Sigmoid colon (tissue), 6 donors: ENCODE measurements at regions not wholly inside any gene's neighbourhood (a gene's known extent, or its start where the extent isn't known, plus 50 kb on each side); places are given as distances from the start of the nearest gene placed in this dataset.

ENCODE experiments used
- DNase-seq: peaks from one replicate; pipeline ENCODE4 v3.0.0-alpha.2; 2019
- H3K27ac ChIP-seq, 4 donors: fragments of 200-600 bp; sonication (generic); one replicate each; pipeline ENCODE4 v1.5.1; 2016 to 2019; ENCODE audit warnings: mild to moderate bottlenecking in 1 of 4
- H3K27me3 ChIP-seq, 3 donors: fragments of 200-600 bp; sonication (generic); one replicate each; pipeline ENCODE4 v1.5.1; 2019; ENCODE audit warnings: mild to moderate bottlenecking in 1 of 3
- H3K36me3 ChIP-seq, 4 donors: fragments of 200-600 bp; sonication (generic); one replicate each; pipeline ENCODE4 v1.5.1; 2016 to 2019
- H3K4me1 ChIP-seq, 4 donors: fragments of 200-600 bp; sonication (generic); one replicate each; pipeline ENCODE4 v1.5.1; 2017 to 2019
- H3K4me3 ChIP-seq, 4 donors: fragments of 200-600 bp; sonication (generic); one replicate each; pipeline ENCODE4 v1.5.1; 2017 to 2019; ENCODE audit warnings: mild to moderate bottlenecking in 2 of 4, moderate library complexity in 1 of 4
- H3K9me3 ChIP-seq, 4 donors: fragments of 200-600 bp in 3 of 4; sonication (generic) in 3 of 4; one replicate each; pipeline versions ENCODE4 v1.5.1 to v1.6.1; 2013 to 2019
- EP300 ChIP-seq, 4 donors: sonication (generic); formaldehyde crosslinking; IDR thresholded peaks; one replicate each; pipeline ENCODE4 v1.6.1; 2017; ENCODE audit warnings: antibody characterized with exemption in 4 of 4
- POLR2A ChIP-seq, 2 donors: fragments of 450-650 bp; IDR thresholded peaks; one replicate each; pipeline ENCODE4 v1.6.1; 2016; ENCODE audit warnings: antibody characterized with exemption in 2 of 2, mild to moderate bottlenecking in 2 of 2, moderate library complexity in 2 of 2
- POLR2AphosphoS5 ChIP-seq, 4 donors: sonication (generic); formaldehyde crosslinking; IDR thresholded peaks; one replicate each; pipeline ENCODE4 v1.6.1; 2017; ENCODE audit warnings: antibody characterized with exemption in 4 of 4
- WGBS, 2 donors: extraction: QIAGEN DNeasy Blood & Tissue Kit; methylation state at CpG; one replicate each; pipeline ENCODE4 v1.1.7; 2013; 5-methylcytosine and 5-hydroxymethylcytosine counted together
- intact Hi-C: fragments of 100-400 bp; cut with DNase I; formaldehyde crosslinking; loops from one replicate; pipeline ENCODE4 v1.15.1; 2023
- TF ChIP-seq, protein P1 (sequence below), 4 experiments: fragments of 450-650 bp in 3 of 4; fragments of 200-600 bp in 1 of 4; IDR thresholded peaks; one replicate each; pipeline ENCODE4 v1.5.1; 2016 to 2019; ENCODE audit warnings: antibody characterized with exemption in 4 of 4, mild to moderate bottlenecking in 3 of 4, moderate library complexity in 2 of 4
- donor health status: healthy with polysubstance abuse.
- donor health status: healthy.

DNA sequence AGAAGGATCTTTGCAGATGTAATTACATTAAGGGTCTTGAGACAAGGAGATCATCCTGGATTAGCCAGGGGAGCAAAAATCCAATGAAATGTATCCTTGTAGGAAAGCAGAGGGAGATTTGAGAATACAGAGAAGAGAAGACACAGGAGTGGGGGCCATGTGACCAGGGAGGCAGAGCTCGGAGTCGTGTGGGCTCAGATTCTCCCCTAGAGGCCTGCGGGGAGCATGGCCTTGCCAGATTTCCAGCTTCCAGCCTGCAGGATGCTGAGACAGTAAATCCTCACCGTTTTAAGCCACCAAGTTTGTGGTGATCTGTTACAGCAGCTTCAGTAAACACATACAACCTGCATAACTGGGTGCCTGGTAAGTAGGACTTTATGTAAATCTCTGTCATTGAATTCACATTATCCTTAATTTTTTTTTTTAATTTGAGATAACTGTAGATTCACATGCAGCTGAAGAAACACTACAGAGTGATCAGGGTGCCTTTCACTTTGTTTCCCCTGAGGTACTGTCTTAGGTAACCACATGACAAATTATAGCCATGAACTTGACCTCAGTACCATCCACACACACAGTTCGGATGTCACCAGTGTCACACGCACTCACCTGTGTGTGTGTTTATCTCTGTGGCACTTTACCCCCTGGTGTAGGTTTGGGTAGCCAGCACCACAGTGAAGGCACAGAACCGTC lies 138.4 kb upstream of the HDAC4 start:
- DNase-seq: peak; percentile 4
- H3K27me3 ChIP-seq: no peaks in the 10 kb centered on the region
- no peak overlapping the region for H3K27ac ChIP-seq
- H3K9me3 ChIP-seq: peaks cover 0 to 3% (median 0%) of the 10 kb centered on the region in 4 donors
- intact Hi-C loops: no loop called here
- peaks cover 0 to 6% (median 5%) of the 10 kb centered on the region in 4 donors for H3K4me1 ChIP-seq
- TF ChIP-seq POLR2A (IDR thresholded peaks at IDR 0.05): no peak
- no peak for TF ChIP-seq POLR2AphosphoS5 (IDR thresholded peaks at IDR 0.05)
- TF ChIP-seq, protein P1, sequence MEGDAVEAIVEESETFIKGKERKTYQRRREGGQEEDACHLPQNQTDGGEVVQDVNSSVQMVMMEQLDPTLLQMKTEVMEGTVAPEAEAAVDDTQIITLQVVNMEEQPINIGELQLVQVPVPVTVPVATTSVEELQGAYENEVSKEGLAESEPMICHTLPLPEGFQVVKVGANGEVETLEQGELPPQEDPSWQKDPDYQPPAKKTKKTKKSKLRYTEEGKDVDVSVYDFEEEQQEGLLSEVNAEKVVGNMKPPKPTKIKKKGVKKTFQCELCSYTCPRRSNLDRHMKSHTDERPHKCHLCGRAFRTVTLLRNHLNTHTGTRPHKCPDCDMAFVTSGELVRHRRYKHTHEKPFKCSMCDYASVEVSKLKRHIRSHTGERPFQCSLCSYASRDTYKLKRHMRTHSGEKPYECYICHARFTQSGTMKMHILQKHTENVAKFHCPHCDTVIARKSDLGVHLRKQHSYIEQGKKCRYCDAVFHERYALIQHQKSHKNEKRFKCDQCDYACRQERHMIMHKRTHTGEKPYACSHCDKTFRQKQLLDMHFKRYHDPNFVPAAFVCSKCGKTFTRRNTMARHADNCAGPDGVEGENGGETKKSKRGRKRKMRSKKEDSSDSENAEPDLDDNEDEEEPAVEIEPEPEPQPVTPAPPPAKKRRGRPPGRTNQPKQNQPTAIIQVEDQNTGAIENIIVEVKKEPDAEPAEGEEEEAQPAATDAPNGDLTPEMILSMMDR (IDR thresholded peaks at IDR 0.05): no peak
- TF ChIP-seq EP300 (IDR thresholded peaks at IDR 0.05): no peak
- no peak overlapping the region for H3K4me3 ChIP-seq
- WGBS, 2 donors: 74 to 79% methylated on average over 7 of the region's 7 CpGs
- no peaks in the 10 kb centered on the region for H3K36me3 ChIP-seq

DNA sequence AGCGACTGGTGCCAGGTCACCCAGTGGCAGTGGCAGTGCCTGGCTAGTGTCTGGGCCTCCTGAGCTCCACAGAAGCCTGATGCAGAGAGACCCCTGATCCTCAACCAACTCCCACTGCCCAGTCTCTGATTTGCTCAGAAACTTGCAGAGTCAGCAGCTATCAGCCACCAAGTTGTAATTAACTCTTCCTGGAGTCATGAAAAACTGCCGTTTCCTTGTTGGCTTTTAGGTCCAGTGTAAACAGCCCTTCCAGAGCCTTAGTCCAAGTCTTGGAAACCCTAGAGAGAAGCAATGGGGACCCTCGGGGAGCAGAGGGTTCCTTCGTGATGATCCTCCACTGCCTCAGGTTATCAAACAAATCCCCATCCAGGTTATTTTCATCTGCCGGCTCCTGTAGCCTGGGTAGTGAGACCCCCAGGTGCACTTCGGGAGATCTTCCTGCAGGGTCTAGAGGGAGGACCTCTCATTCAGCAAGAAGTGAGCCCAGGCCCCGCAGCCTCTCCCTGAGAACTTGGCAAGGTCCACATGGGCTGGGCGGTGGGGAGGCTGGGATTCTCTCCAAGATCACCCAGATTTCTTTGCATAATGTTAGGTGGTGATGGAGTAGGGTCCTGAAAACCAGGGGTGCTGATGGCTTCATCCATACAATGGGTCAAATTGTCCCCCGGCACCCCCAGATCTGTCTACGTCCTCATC lies 137.7 kb upstream of the HDAC4 start:
- no peaks in the 10 kb centered on the region for H3K36me3 ChIP-seq
- H3K4me1 ChIP-seq: peaks cover 0 to 6% (median 3%) of the 10 kb centered on the region in 4 donors
- H3K27me3 ChIP-seq: no peaks in the 10 kb centered on the region
- no peak overlapping the region for H3K27ac ChIP-seq
- peaks cover 0 to 3% (median 0%) of the 10 kb centered on the region in 4 donors for H3K9me3 ChIP-seq
- H3K4me3 ChIP-seq: no peak overlapping the region
- TF ChIP-seq, protein P1 (IDR thresholded peaks at IDR 0.05): no peak
- TF ChIP-seq POLR2A (IDR thresholded peaks at IDR 0.05) (no peak), EP300 (IDR thresholded peaks at IDR 0.05) (no peak), POLR2AphosphoS5 (IDR thresholded peaks at IDR 0.05) (no peak)
- intact Hi-C loops: no loop called here
- peak; percentile 46 for DNase-seq
- WGBS, 2 donors: 77 to 88% methylated on average over 10 of the region's 10 CpGs

DNA sequence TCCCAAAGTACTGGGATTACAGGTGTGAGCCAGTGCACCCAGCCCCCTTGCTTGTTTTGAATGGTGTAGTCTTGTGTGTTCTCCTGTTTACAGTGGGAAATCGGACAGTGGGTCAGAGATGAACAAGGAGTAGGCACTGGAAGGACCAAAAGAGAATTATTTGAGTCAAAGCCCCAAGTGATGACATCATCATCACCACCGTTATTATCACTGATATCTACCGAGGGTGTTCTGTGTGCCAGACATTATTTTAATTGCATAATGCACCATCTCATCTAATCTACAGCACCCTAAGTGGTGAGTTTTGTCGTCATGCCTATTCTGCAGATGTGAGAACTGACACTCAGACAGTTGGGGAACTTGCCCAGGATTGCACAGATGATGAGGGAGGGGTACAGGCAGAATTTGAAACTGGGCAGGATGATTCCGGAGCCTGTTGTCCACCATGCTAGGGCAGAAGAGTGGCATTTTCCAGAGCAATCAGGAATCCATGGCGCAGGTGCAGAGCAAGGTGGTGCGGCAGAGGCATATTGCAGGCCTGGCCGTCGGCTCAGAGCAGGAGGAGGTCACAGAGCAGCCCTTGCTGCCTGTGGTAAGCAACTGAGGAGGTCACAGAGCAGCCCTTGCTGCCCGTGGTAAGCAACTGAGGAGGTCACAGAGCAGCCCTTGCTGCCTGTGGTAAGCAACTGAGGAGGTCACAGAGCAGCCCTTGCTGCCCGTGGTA lies 137.0 kb upstream of the HDAC4 start:
- intact Hi-C loops: no loop called here
- WGBS, 2 donors: 75 to 83% methylated on average over 11 of the region's 11 CpGs
- no peaks in the 10 kb centered on the region for H3K27me3 ChIP-seq
- H3K4me1 ChIP-seq: peaks cover 0 to 6% (median 3%) of the 10 kb centered on the region in 4 donors
- peaks cover 0 to 3% (median 0%) of the 10 kb centered on the region in 4 donors for H3K9me3 ChIP-seq
- DNase-seq: peak; percentile 15
- H3K36me3 ChIP-seq: no peaks in the 10 kb centered on the region
- no peak overlapping the region for H3K4me3 ChIP-seq
- TF ChIP-seq POLR2AphosphoS5 (IDR thresholded peaks at IDR 0.05) (no peak), POLR2A (IDR thresholded peaks at IDR 0.05) (no peak), EP300 (IDR thresholded peaks at IDR 0.05) (no peak)
- TF ChIP-seq, protein P1 (IDR thresholded peaks at IDR 0.05): no peak
- H3K27ac ChIP-seq: no peak overlapping the region

DNA sequence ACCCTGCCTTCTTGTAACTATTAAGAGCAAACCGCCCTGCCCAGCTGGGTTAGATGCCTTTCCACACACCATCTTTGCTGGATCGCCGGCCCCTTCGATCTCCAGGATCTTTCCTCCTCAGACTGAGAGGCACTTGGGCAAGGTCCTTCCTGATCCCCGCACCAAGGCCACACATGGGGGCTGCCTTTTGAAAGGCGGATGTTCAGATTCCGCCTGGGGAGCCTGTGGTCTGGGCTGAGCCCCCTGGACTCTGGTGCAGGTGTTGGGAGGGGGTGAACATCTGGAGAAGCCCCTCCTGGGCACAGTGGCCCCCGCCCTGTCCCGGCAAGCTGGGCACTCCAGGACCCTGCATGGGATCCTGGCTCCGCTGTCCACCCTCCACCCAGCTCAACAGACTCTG lies 135.4 kb upstream of the HDAC4 start:
- Histone ChIP-seq H3K4me1 (peaks cover 0 to 6% (median 3%) of the 10 kb centered on the region in 4 donors), H3K27ac (no peak overlapping the region), H3K4me3 (no peak overlapping the region), H3K27me3 (no peaks in the 10 kb centered on the region), H3K9me3 (peaks cover 0 to 3% (median 0%) of the 10 kb centered on the region in 4 donors), H3K36me3 (no peaks in the 10 kb centered on the region)
- peak; percentile 46 for DNase-seq
- WGBS, 2 donors: 94 to 95% methylated on average over 10 of the region's 10 CpGs
- no peak for TF ChIP-seq EP300 (IDR thresholded peaks at IDR 0.05)
- TF ChIP-seq POLR2A (IDR thresholded peaks at IDR 0.05): no peak
- TF ChIP-seq, protein P1 (IDR thresholded peaks at IDR 0.05): no peak
- TF ChIP-seq POLR2AphosphoS5 (IDR thresholded peaks at IDR 0.05): no peak
- intact Hi-C loops: no loop called here
